Breast epithelium (tissue), 3 donors: ENCODE measurements at regions not wholly inside any gene's neighbourhood (a gene's known extent, or its start where the extent isn't known, plus 50 kb on each side); places are given as distances from the start of the nearest gene placed in this dataset.

Experiments used
- POLR2A ChIP-seq: fragments of 450-650 bp; IDR thresholded peaks from one replicate; pipeline ENCODE4 v1.6.1; 2016; ENCODE audit warnings: antibody characterized with exemption, mild to moderate bottlenecking, moderate library complexity
- POLR2AphosphoS5 ChIP-seq, 3 donors: sonication (generic); formaldehyde crosslinking; IDR thresholded peaks; one replicate each; pipeline ENCODE4 v1.6.1; 2017; ENCODE audit warnings: antibody characterized with exemption in 3 of 3

- TF ChIP-seq POLR2A (no peak), POLR2AphosphoS5 (IDR thresholded peaks at IDR 0.05) (no peak)
Observed at GRCh38 chr4:126448086-126448845, 1133.5 kb downstream of the FAT4 start.
